H9 (cell line): ENCODE measurements at regions not wholly inside any gene's neighbourhood (a gene's known extent, or its start where the extent isn't known, plus 50 kb on each side); places are given as distances from the start of the nearest gene placed in this dataset.

Experiments used
- DNase-seq: peaks from one replicate; pipeline ENCODE4 v3.0.0-alpha.2; 2017
- H2AFZ ChIP-seq: one replicate; pipeline ENCODE4 v1.6.1; 2013; ENCODE audit warnings: mild to moderate bottlenecking, low read length, control low read depth, moderate library complexity
- H2AK5ac ChIP-seq: 2 replicates; pipeline ENCODE4 v1.6.1; 2013; ENCODE audit warnings: low read length, control low read depth, mixed read lengths; ENCODE audit not compliant: insufficient read length
- H2BK120ac ChIP-seq: one replicate; pipeline ENCODE4 v1.6.1; 2013; ENCODE audit warnings: low read depth, mild to moderate bottlenecking, low read length, control low read depth, inconsistent platforms; ENCODE audit not compliant: poor library complexity, severe bottlenecking
- H2BK12ac ChIP-seq: 2 replicates; pipeline ENCODE4 v1.6.1; 2013; ENCODE audit warnings: low read length, control low read depth, mixed read lengths, low read depth; ENCODE audit not compliant: insufficient read length
- H2BK15ac ChIP-seq: 2 replicates; pipeline ENCODE4 v1.6.1; 2013; ENCODE audit warnings: low read depth, low read length, control low read depth
- H2BK20ac ChIP-seq: one replicate; pipeline ENCODE4 v1.6.1; 2013; ENCODE audit warnings: low read depth, mild to moderate bottlenecking, low read length, control low read depth, inconsistent platforms; ENCODE audit not compliant: poor library complexity, severe bottlenecking
- H2BK5ac ChIP-seq: 2 replicates; pipeline ENCODE4 v1.6.1; 2013; ENCODE audit warnings: low read length, control low read depth, mixed read lengths; ENCODE audit not compliant: insufficient read length
- H3K14ac ChIP-seq: 2 replicates; pipeline ENCODE4 v1.6.1; 2013; ENCODE audit warnings: low read length, control low read depth; ENCODE audit not compliant: insufficient read depth
- H3K18ac ChIP-seq: 2 replicates; pipeline ENCODE4 v1.6.1; 2013; ENCODE audit warnings: low read depth, mild to moderate bottlenecking, mixed read lengths, low read length, control low read depth; ENCODE audit not compliant: insufficient read length
- H3K23ac ChIP-seq: 2 replicates; pipeline ENCODE4 v1.6.1; 2013; ENCODE audit warnings: low read length, control low read depth, mixed read lengths, low read depth; ENCODE audit not compliant: insufficient read length
- H3K23me2 ChIP-seq: 2 replicates; pipeline ENCODE4 v1.6.1; 2013; ENCODE audit warnings: low read depth, mild to moderate bottlenecking, mixed read lengths, low read length, control low read depth; ENCODE audit not compliant: insufficient read length, poor library complexity, severe bottlenecking
- H3K27ac ChIP-seq: 2 replicates; pipeline ENCODE4 v1.5.1; 2013; ENCODE audit warnings: low read length, control low read depth, mixed read lengths, low read depth; ENCODE audit not compliant: insufficient read length
- H3K27me3 ChIP-seq: 2 replicates; pipeline ENCODE4 v1.6.1; 2013; ENCODE audit warnings: low read length, control low read depth, inconsistent platforms; ENCODE audit not compliant: insufficient read depth
- H3K4ac ChIP-seq: 2 replicates; pipeline ENCODE4 v1.6.1; 2013; ENCODE audit warnings: low read depth, mild to moderate bottlenecking, control low read depth, inconsistent platforms, low read length, moderate library complexity
- H3K4me1 ChIP-seq: 2 replicates; pipeline ENCODE4 v1.6.1; 2013; ENCODE audit warnings: low read length, control low read depth, inconsistent platforms; ENCODE audit not compliant: insufficient read depth
- H3K4me2 ChIP-seq: 2 replicates; pipeline ENCODE4 v1.6.1; 2013; ENCODE audit warnings: low read length, control low read depth, mixed read lengths; ENCODE audit not compliant: insufficient read length, insufficient read depth
- H3K56ac ChIP-seq: 2 replicates; pipeline ENCODE4 v1.6.1; 2013; ENCODE audit warnings: low read depth, mild to moderate bottlenecking, mixed read lengths, low read length, control low read depth; ENCODE audit not compliant: insufficient read length
- H3K79me1 ChIP-seq: 2 replicates; pipeline ENCODE4 v1.6.1; 2013; ENCODE audit warnings: low read depth, mild to moderate bottlenecking, moderate library complexity, low read length, control low read depth, inconsistent platforms; ENCODE audit not compliant: insufficient read depth, poor library complexity, severe bottlenecking
- H3K79me2 ChIP-seq: 2 replicates; pipeline ENCODE4 v1.6.1; 2013; ENCODE audit warnings: low read length, control low read depth, inconsistent platforms; ENCODE audit not compliant: insufficient read depth
- H3K9ac ChIP-seq: 2 replicates; pipeline ENCODE4 v1.6.1; 2013; ENCODE audit warnings: low read length, control low read depth, mixed read lengths; ENCODE audit not compliant: insufficient read length; ENCODE audit errors: extremely low read depth
- H3K9me3 ChIP-seq: one replicate; pipeline ENCODE4 v1.6.1; 2013; ENCODE audit warnings: low read depth, low read length, inconsistent platforms; ENCODE audit not compliant: control insufficient read depth
- H3T11ph ChIP-seq: one replicate; pipeline ENCODE4 v1.6.1; 2013; ENCODE audit warnings: mild to moderate bottlenecking, low read length, control low read depth, inconsistent platforms
- H4K20me1 ChIP-seq: one replicate; pipeline ENCODE4 v1.6.1; 2013; ENCODE audit not compliant: control insufficient read depth, insufficient read length, insufficient read depth
- H4K5ac ChIP-seq: 2 replicates; pipeline ENCODE4 v1.6.1; 2013; ENCODE audit warnings: low read depth, mild to moderate bottlenecking, mixed read lengths, low read length, control low read depth; ENCODE audit not compliant: insufficient read length
- H4K8ac ChIP-seq: replicated peaks from 2 replicates; pipeline ENCODE4 v1.6.1; 2013; ENCODE audit warnings: low read length, control low read depth, mixed read lengths, low read depth; ENCODE audit not compliant: insufficient read length
- H4K91ac ChIP-seq: 2 replicates; pipeline ENCODE4 v1.6.1; 2013; ENCODE audit warnings: low read depth, mild to moderate bottlenecking, moderate library complexity, mixed read lengths, low read length, control low read depth; ENCODE audit not compliant: insufficient read length
- H3K27ac Mint-ChIP-seq, 3 experiments: 2 replicates in 2 of 3; 3 replicates in 1 of 3; pipeline ENCODE4 v1.8.0; 2020 to 2021; ENCODE audit warnings: mixed read lengths in 3 of 3, mild to moderate bottlenecking in 1 of 3, moderate library complexity in 1 of 3
- H3K27me3 Mint-ChIP-seq: 2 replicates; pipeline ENCODE4 v1.8.0; 2021; ENCODE audit warnings: low read depth, mild to moderate bottlenecking, moderate library complexity, mixed read lengths
- H3K36me3 Mint-ChIP-seq, 3 experiments: 2 replicates in 2 of 3; 3 replicates in 1 of 3; pipeline ENCODE4 v1.8.0; 2020 to 2021; ENCODE audit warnings: low read depth in 3 of 3, mixed read lengths in 3 of 3; ENCODE audit not compliant: insufficient read depth in 1 of 3
- H3K4me1 Mint-ChIP-seq, 2 experiments: 2 replicates each; pipeline ENCODE4 v1.8.0; 2020; ENCODE audit warnings: mixed read lengths in 2 of 2
- H3K4me3 Mint-ChIP-seq, 2 experiments: 2 replicates in 1 of 2; 3 replicates in 1 of 2; pipeline ENCODE4 v1.8.0; 2020 to 2021; ENCODE audit warnings: mild to moderate bottlenecking in 2 of 2, mixed read lengths in 2 of 2, moderate library complexity in 1 of 2
- H3K9me3 Mint-ChIP-seq, 2 experiments: 2 replicates in 1 of 2; 3 replicates in 1 of 2; pipeline ENCODE4 v1.8.0; 2020; ENCODE audit warnings: mild to moderate bottlenecking in 2 of 2, mixed read lengths in 2 of 2, moderate library complexity in 1 of 2
- WGBS: extraction: QIAGEN DNeasy Blood & Tissue Kit; methylation state at CpG from one replicate; pipeline ENCODE4 v1.1.7; 2013; ENCODE audit warnings: missing lambda C conversion rate, low lambda C conversion rate, mixed read lengths; ENCODE audit not compliant: insufficient read length; ENCODE audit errors: extremely low coverage; 5-methylcytosine and 5-hydroxymethylcytosine counted together
- TF ChIP-seq, protein P1 (sequence below): fragments of 200-600 bp; sonication (generic); conservative IDR thresholded peaks from 3 replicates; pipeline ENCODE4 v1.8.0; 2021; ENCODE audit warnings: antibody characterized with exemption, mild to moderate bottlenecking

- Histone ChIP-seq H3K56ac (no peak overlapping the region), H3K4me2 (no peak overlapping the region), H3K4ac (no peak overlapping the region), H4K8ac (no peak overlapping the region), H4K20me1 (no peaks in the 10 kb centered on the region), H3K14ac (no peak overlapping the region), H3T11ph (no peak overlapping the region), H2BK15ac (no peak overlapping the region), H2AFZ (no peak overlapping the region), H3K9me3 (no peaks in the 10 kb centered on the region), H3K27ac (no peak overlapping the region), H2AK5ac (no peak overlapping the region), H3K27me3 (no peaks in the 10 kb centered on the region), H2BK20ac (no peak overlapping the region), H4K91ac (no peak overlapping the region), H3K79me2 (no peaks in the 10 kb centered on the region), H2BK120ac (no peak overlapping the region), H3K4me1 (no peaks in the 10 kb centered on the region), H3K9ac (no peak overlapping the region), H3K23ac (no peak overlapping the region), H2BK12ac (no peak overlapping the region), H3K79me1 (no peaks in the 10 kb centered on the region), H4K5ac (no peak overlapping the region), H3K18ac (no peak overlapping the region), H3K23me2 (no peaks in the 10 kb centered on the region), H2BK5ac (no peak overlapping the region)
- Mint-ChIP-seq H3K4me1 (no peaks in the 10 kb centered on the region), H3K4me3 (no peak overlapping the region), H3K36me3 (no peaks in the 10 kb centered on the region), H3K9me3 (no peaks in the 10 kb centered on the region), H3K27me3 (no peaks in the 10 kb centered on the region; the same call in 1 of the 2 replicates), H3K27ac (no peak overlapping the region; a peak in 1 of 7 replicates)
- DNase-seq = no peak
- WGBS = no CpG with 5 or more reads among the region's 1 CpG
- TF ChIP-seq, protein P1, sequence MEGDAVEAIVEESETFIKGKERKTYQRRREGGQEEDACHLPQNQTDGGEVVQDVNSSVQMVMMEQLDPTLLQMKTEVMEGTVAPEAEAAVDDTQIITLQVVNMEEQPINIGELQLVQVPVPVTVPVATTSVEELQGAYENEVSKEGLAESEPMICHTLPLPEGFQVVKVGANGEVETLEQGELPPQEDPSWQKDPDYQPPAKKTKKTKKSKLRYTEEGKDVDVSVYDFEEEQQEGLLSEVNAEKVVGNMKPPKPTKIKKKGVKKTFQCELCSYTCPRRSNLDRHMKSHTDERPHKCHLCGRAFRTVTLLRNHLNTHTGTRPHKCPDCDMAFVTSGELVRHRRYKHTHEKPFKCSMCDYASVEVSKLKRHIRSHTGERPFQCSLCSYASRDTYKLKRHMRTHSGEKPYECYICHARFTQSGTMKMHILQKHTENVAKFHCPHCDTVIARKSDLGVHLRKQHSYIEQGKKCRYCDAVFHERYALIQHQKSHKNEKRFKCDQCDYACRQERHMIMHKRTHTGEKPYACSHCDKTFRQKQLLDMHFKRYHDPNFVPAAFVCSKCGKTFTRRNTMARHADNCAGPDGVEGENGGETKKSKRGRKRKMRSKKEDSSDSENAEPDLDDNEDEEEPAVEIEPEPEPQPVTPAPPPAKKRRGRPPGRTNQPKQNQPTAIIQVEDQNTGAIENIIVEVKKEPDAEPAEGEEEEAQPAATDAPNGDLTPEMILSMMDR = no peak
These were observed 82.9 kb upstream of the NPHP3 start for GRCh38 chr3:132805071-132805470.
